Hepatocyte (in vitro differentiated cells): ENCODE measurements at regions not wholly inside any gene's neighbourhood (a gene's known extent, or its start where the extent isn't known, plus 50 kb on each side); places are given as distances from the start of the nearest gene placed in this dataset.
"Not testable (repeated sequence)": the region's sequence is repeated elsewhere in the genome, so short reads cannot be mapped to it uniquely, and the experiment has no call there.

Experiments
- DNase-seq: peaks from one replicate; pipeline ENCODE4 v3.0.0-alpha.2; 2016; ENCODE audit warnings: low spot score
- H2AFZ ChIP-seq: fragments of 200-600 bp; sonication (generic); 2 replicates; pipeline ENCODE4 v1.6.0; 2016; ENCODE audit warnings: antibody characterized with exemption, mild to moderate bottlenecking
- H3K27ac ChIP-seq: fragments of 200-600 bp; sonication (generic); 2 replicates; pipeline ENCODE4 v1.5.1; 2016; ENCODE audit warnings: mild to moderate bottlenecking
- H3K27me3 ChIP-seq: fragments of 200-600 bp; sonication (generic); 2 replicates; pipeline ENCODE4 v1.6.1; 2016
- H3K36me3 ChIP-seq: fragments of 200-600 bp; sonication (generic); replicated peaks from 2 replicates; pipeline ENCODE4 v1.5.1; 2016; ENCODE audit warnings: low read depth; ENCODE audit not compliant: insufficient read depth
- H3K4me1 ChIP-seq: fragments of 200-600 bp; sonication (generic); 2 replicates; pipeline ENCODE4 v1.5.1; 2016; ENCODE audit warnings: mild to moderate bottlenecking, moderate library complexity; ENCODE audit not compliant: insufficient read depth
- H3K4me2 ChIP-seq: fragments of 200-600 bp; sonication (generic); 2 replicates; pipeline ENCODE4 v1.6.0; 2016
- H3K4me3 ChIP-seq: fragments of 200-600 bp; sonication (generic); 2 replicates; pipeline ENCODE4 v1.5.1; 2016; ENCODE audit warnings: mild to moderate bottlenecking
- H3K79me2 ChIP-seq: fragments of 200-600 bp; sonication (generic); 2 replicates; pipeline ENCODE4 v1.6.0; 2017; ENCODE audit warnings: mild to moderate bottlenecking
- H3K9me2 ChIP-seq: fragments of 200-600 bp; sonication (generic); replicated peaks from 2 replicates; pipeline ENCODE4 v1.6.0; 2017; ENCODE audit warnings: mild to moderate bottlenecking; ENCODE audit not compliant: insufficient read depth
- H3K9me3 ChIP-seq: fragments of 200-600 bp; sonication (generic); 2 replicates; pipeline ENCODE4 v1.5.1; 2016; ENCODE audit warnings: low read depth, mild to moderate bottlenecking
- H4K20me1 ChIP-seq: fragments of 200-600 bp; sonication (generic); 2 replicates; pipeline ENCODE4 v1.6.0; 2016; ENCODE audit warnings: mild to moderate bottlenecking; ENCODE audit not compliant: insufficient read depth, poor library complexity, severe bottlenecking
- CTCF ChIP-seq: fragments of 200-600 bp; sonication (generic); IDR thresholded peaks from 2 replicates; pipeline ENCODE4 v1.5.1; 2016; ENCODE audit warnings: antibody characterized with exemption, mild to moderate bottlenecking; ENCODE audit not compliant: poor library complexity
- EZH2 ChIP-seq: fragments of 200-600 bp; sonication (generic); IDR thresholded peaks from 2 replicates; pipeline ENCODE4 v1.6.1; 2016; ENCODE audit warnings: antibody characterized with exemption, mild to moderate bottlenecking, borderline replicate concordance
- EZH2phosphoT487 ChIP-seq: fragments of 200-600 bp; sonication (generic); IDR thresholded peaks from one replicate; pipeline ENCODE4 v1.6.1; 2018; ENCODE audit warnings: antibody characterized with exemption, mild to moderate bottlenecking, low read depth, moderate library complexity; ENCODE audit not compliant: unreplicated experiment, severe bottlenecking
- WGBS: methylation state at CpG from one replicate; pipeline ENCODE4 v1.1.6; 2016; ENCODE audit warnings: low lambda C conversion rate; ENCODE audit errors: missing lambda C conversion rate; 5-methylcytosine and 5-hydroxymethylcytosine counted together

- Histone ChIP-seq H3K4me2 (no peak overlapping the region), H3K27me3 (no peaks in the 10 kb centered on the region), H3K9me2 (no peaks in the 10 kb centered on the region), H3K36me3 (no peaks in the 10 kb centered on the region), H3K9me3 (no peaks in the 10 kb centered on the region), H2AFZ (no peak overlapping the region), H3K4me1 (no peaks in the 10 kb centered on the region), H4K20me1 (no peaks in the 10 kb centered on the region), H3K4me3 (no peak overlapping the region), H3K27ac (no peak overlapping the region), H3K79me2 (no peaks in the 10 kb centered on the region)
- no peak for DNase-seq
- no peak for TF ChIP-seq EZH2phosphoT487
- no peak for TF ChIP-seq CTCF
- TF ChIP-seq EZH2, result no peak
These were observed 1043.3 kb upstream of the CDH6 start for GRCh38 chr5:30150231-30150630.

- Histone ChIP-seq H3K79me2 (no peaks in the 10 kb centered on the region), H3K4me2 (no peak overlapping the region), H3K9me2 (no peaks in the 10 kb centered on the region), H3K9me3 (no peaks in the 10 kb centered on the region), H4K20me1 (no peaks in the 10 kb centered on the region), H3K4me1 (no peaks in the 10 kb centered on the region), H3K27me3 (no peaks in the 10 kb centered on the region), H3K4me3 (no peak overlapping the region), H3K36me3 (no peaks in the 10 kb centered on the region), H3K27ac (no peak overlapping the region), H2AFZ (no peak overlapping the region)
- TF ChIP-seq CTCF, result no peak
- no peak for TF ChIP-seq EZH2phosphoT487
- TF ChIP-seq EZH2, result no peak
- DNase-seq, result no peak
These were observed 1044.0 kb upstream of the CDH6 start for GRCh38 chr5:30149526-30149925.

- 64% methylated on average over 1 of the region's 1 CpG for WGBS
These were observed 1045.5 kb upstream of the CDH6 start for GRCh38 chr5:30147976-30148375.

GRCh38 chr5:30144059-30144458 lies 1049.4 kb upstream of the CDH6 start:
- not testable (repeated sequence) for H3K36me3 ChIP-seq, H2AFZ ChIP-seq, H3K79me2 ChIP-seq, H3K9me3 ChIP-seq, DNase-seq, H3K4me1 ChIP-seq, H3K27ac ChIP-seq, H3K4me3 ChIP-seq, H3K27me3 ChIP-seq, H3K4me2 ChIP-seq, H3K9me2 ChIP-seq, H4K20me1 ChIP-seq
- 80% methylated on average over 4 of the region's 4 CpGs for WGBS

More at GRCh38 chr5:30147976-30148375, 1045.5 kb upstream of the CDH6 start:
- no peak for TF ChIP-seq CTCF
- no peak for TF ChIP-seq EZH2
- TF ChIP-seq EZH2phosphoT487, result no peak
- Histone ChIP-seq H3K36me3 (no peaks in the 10 kb centered on the region), H3K4me3 (no peak overlapping the region), H3K9me2 (no peaks in the 10 kb centered on the region), H3K4me2 (no peak overlapping the region), H3K4me1 (no peaks in the 10 kb centered on the region), H3K9me3 (no peaks in the 10 kb centered on the region), H4K20me1 (no peaks in the 10 kb centered on the region), H3K27me3 (no peaks in the 10 kb centered on the region), H3K27ac (no peak overlapping the region), H2AFZ (no peak overlapping the region), H3K79me2 (no peaks in the 10 kb centered on the region)
- no peak for DNase-seq
